Activated CD8-positive, alpha-beta T cell treated with anti-CD3 and anti-CD28 coated beads for 36 hours (primary cell): ENCODE measurements at regions not wholly inside any gene's neighbourhood (a gene's known extent, or its start where the extent isn't known, plus 50 kb on each side); places are given as distances from the start of the nearest gene placed in this dataset.

Source experiments
- ATAC-seq: fragments of 200-7000 bp; cut with Tn5 transposase; one replicate; pipeline ENCODE4 v1.10.0; 2021; ENCODE audit warnings: mild to moderate bottlenecking, moderate library complexity
- CTCF ChIA-PET: fragments of 350-600 bp; sonication (Branson Sonifier 250); formaldehyde crosslinking; loops from one replicate; lab custom pipeline; 2021; ENCODE audit warnings: antibody characterized with exemption; lab: Charles Lee
- POLR2A ChIA-PET: fragments of 350-600 bp; sonication (Branson Sonifier 250); formaldehyde crosslinking; loops from one replicate; lab custom pipeline; 2021; ENCODE audit warnings: antibody characterized with exemption; lab: Charles Lee
- DNase-seq: peaks from one replicate; pipeline ENCODE4 v3.0.0-alpha.2; 2020
- H3K27ac Mint-ChIP-seq: one replicate; pipeline ENCODE4 v1.8.0; 2021; ENCODE audit warnings: mild to moderate bottlenecking, mixed read lengths
- H3K27me3 Mint-ChIP-seq: one replicate; pipeline ENCODE4 v1.8.0; 2021; ENCODE audit warnings: mixed read lengths
- H3K36me3 Mint-ChIP-seq: one replicate; pipeline ENCODE4 v1.8.0; 2021; ENCODE audit warnings: low read depth, mixed read lengths
- H3K4me1 Mint-ChIP-seq: one replicate; pipeline ENCODE4 v1.8.0; 2021; ENCODE audit warnings: low read depth, mixed read lengths
- H3K4me3 Mint-ChIP-seq: one replicate; pipeline ENCODE4 v1.8.0; 2021; ENCODE audit warnings: mild to moderate bottlenecking, moderate library complexity, mixed read lengths
- H3K9me3 Mint-ChIP-seq: one replicate; pipeline ENCODE4 v1.8.0; 2021; ENCODE audit warnings: mixed read lengths
- intact Hi-C: fragments of 100-400 bp; cut with micrococcal nuclease; formaldehyde crosslinking; loops from one replicate; pipeline ENCODE4 v1.10.0; 2022
- TF ChIP-seq, protein P1 (sequence below): fragments of 200-600 bp; IDR thresholded peaks from one replicate; pipeline ENCODE4 v1.8.0; 2022; ENCODE audit warnings: antibody characterized with exemption, mild to moderate bottlenecking

DNA sequence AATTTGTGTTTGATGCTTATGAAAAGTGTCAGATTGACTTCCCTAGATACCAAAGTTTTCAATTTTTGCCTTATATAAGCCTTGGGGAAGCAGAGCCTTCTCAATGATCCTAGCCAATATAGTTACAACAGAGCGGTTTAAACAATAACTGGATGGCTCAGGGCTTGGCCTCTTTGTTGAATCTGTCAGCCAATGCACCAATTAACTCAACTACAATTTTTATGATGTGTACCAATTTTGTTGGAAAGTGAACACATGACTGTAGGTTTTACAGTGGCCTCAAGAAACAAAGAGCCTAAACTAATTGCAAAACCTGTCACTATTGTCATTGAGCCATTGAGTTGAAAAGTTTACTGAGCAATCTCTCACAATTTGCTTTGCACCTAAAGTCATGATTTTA, 71.6 kb upstream of the RGS18 start:
- intact Hi-C loops: no loop called here
- H3K36me3 Mint-ChIP-seq: no peaks in the 10 kb centered on the region
- ATAC-seq (no peak), DNase-seq (no peak)
- H3K9me3 Mint-ChIP-seq: no peaks in the 10 kb centered on the region
- H3K27me3 Mint-ChIP-seq: no peaks in the 10 kb centered on the region
- ChIA-PET CTCF (no interaction called here), POLR2A (no interaction called here)
- no peaks in the 10 kb centered on the region for H3K4me1 Mint-ChIP-seq
- H3K4me3 Mint-ChIP-seq: no peak overlapping the region
- TF ChIP-seq, protein P1, sequence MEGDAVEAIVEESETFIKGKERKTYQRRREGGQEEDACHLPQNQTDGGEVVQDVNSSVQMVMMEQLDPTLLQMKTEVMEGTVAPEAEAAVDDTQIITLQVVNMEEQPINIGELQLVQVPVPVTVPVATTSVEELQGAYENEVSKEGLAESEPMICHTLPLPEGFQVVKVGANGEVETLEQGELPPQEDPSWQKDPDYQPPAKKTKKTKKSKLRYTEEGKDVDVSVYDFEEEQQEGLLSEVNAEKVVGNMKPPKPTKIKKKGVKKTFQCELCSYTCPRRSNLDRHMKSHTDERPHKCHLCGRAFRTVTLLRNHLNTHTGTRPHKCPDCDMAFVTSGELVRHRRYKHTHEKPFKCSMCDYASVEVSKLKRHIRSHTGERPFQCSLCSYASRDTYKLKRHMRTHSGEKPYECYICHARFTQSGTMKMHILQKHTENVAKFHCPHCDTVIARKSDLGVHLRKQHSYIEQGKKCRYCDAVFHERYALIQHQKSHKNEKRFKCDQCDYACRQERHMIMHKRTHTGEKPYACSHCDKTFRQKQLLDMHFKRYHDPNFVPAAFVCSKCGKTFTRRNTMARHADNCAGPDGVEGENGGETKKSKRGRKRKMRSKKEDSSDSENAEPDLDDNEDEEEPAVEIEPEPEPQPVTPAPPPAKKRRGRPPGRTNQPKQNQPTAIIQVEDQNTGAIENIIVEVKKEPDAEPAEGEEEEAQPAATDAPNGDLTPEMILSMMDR: no peak
- H3K27ac Mint-ChIP-seq: no peak overlapping the region

DNA sequence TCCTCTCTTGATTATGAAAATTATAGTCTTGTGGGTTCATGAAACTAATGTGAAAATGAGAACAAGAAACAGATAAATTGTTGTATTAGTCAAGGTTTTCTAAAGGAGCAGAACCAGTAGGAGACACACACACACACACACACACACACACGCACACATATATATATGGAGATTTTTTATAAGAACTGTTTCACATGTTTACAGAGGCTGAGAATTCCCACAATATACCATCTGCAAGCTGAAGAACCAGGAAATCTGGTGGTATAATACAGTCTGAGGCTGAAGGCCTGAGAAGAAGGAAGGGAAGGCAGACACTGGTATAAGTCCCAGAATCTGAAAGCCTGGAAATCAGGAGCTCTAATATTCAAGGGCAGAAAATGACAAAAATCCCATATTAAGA, 70.9 kb upstream of the RGS18 start:
- intact Hi-C loops: no loop called here
- Mint-ChIP-seq H3K4me3 (no peak overlapping the region), H3K27me3 (no peaks in the 10 kb centered on the region), H3K9me3 (no peaks in the 10 kb centered on the region), H3K36me3 (no peaks in the 10 kb centered on the region), H3K27ac (no peak overlapping the region), H3K4me1 (no peaks in the 10 kb centered on the region)
- ATAC-seq (no peak), DNase-seq (no peak)
- TF ChIP-seq, protein P1: no peak
- ChIA-PET CTCF (no interaction called here), POLR2A (no interaction called here)

DNA sequence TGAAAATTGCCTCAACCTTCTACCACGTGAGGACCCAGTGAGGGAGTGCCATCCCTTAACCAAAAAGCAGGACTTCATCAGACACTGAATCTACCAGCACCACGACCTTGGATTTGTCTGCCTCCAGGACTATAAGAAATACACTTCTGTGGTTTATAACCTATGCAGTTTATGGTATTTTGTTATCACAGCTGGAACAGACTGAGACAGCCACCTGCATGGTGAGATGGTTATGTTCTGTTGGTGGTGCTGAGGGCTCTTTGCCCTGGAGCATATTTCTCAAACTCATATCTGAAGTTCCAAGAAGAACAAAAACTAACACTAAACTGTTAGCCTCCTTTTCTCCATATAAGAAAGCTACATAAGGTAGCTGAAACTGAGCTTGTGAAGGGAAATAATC, 69.8 kb upstream of the RGS18 start:
- POLR2A ChIA-PET: no interaction called here
- TF ChIP-seq, protein P1: no peak
- Mint-ChIP-seq H3K36me3 (no peaks in the 10 kb centered on the region), H3K9me3 (no peaks in the 10 kb centered on the region), H3K4me3 (no peak overlapping the region), H3K4me1 (no peaks in the 10 kb centered on the region), H3K27me3 (no peaks in the 10 kb centered on the region), H3K27ac (no peak overlapping the region)
- CTCF ChIA-PET: no interaction called here
- ATAC-seq: no peak
- intact Hi-C loops: no loop called here
- no peak for DNase-seq

DNA sequence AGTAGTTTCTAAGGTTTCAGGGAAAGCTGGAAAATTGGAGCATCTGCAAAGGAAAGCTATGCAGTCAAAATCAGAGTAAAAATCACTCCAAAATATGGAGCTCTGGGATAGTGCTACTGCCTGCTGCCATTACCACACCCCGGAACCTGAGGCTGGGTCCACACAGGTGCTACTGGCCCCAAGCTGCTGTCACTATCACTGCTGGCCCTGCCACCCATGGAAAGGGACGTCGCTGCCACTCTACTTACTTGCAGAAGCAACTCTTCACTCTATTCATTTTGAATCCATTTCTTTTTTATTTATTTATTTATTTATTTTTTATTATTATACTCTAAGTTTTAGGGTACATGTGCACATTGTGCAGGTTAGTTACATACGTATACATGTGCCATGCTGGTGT, 60.3 kb upstream of the RGS18 start:
- H3K4me3 Mint-ChIP-seq: no peak overlapping the region
- no peaks in the 10 kb centered on the region for H3K27me3 Mint-ChIP-seq
- H3K9me3 Mint-ChIP-seq: peaks cover 3% of the 10 kb centered on the region
- TF ChIP-seq, protein P1: no peak
- intact Hi-C loops: no loop called here
- ATAC-seq (no peak), DNase-seq (no peak)
- H3K36me3 Mint-ChIP-seq: no peaks in the 10 kb centered on the region
- POLR2A ChIA-PET: no interaction called here
- H3K4me1 Mint-ChIP-seq: no peaks in the 10 kb centered on the region
- H3K27ac Mint-ChIP-seq: no peak overlapping the region
- CTCF ChIA-PET: no interaction called here

DNA sequence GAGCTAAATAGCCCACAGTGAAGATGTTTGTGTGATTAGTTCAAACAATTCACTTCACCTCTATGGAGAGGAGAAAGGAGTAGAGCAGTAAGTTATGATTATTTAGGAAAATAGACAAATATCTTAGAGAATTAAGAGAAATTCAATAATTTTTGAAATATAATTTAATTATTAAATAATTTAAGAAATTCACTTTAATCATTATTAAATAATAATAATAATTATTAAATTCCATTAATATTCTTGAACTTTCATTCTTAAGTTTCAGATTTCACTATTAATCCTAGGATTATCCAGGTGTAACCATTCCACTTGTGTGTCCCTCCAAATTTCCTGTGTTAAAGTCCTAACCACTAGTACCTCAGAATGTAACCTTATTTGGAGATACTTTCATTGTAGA, 58.9 kb upstream of the RGS18 start:
- H3K4me1 Mint-ChIP-seq: no peaks in the 10 kb centered on the region
- H3K4me3 Mint-ChIP-seq: no peak overlapping the region
- ChIA-PET CTCF (no interaction called here), POLR2A (no interaction called here)
- DNase-seq: no peak
- H3K27ac Mint-ChIP-seq: no peak overlapping the region
- no peaks in the 10 kb centered on the region for H3K36me3 Mint-ChIP-seq
- no peaks in the 10 kb centered on the region for H3K27me3 Mint-ChIP-seq
- TF ChIP-seq, protein P1: no peak
- intact Hi-C loops: no loop called here
- peaks cover 3% of the 10 kb centered on the region for H3K9me3 Mint-ChIP-seq
- ATAC-seq: no peak
